ENCODE measurements at regions not wholly inside any gene's neighbourhood (a gene's known extent, or its start where the extent isn't known, plus 50 kb on each side); places are given as distances from the start of the nearest gene placed in this dataset.

DNA sequence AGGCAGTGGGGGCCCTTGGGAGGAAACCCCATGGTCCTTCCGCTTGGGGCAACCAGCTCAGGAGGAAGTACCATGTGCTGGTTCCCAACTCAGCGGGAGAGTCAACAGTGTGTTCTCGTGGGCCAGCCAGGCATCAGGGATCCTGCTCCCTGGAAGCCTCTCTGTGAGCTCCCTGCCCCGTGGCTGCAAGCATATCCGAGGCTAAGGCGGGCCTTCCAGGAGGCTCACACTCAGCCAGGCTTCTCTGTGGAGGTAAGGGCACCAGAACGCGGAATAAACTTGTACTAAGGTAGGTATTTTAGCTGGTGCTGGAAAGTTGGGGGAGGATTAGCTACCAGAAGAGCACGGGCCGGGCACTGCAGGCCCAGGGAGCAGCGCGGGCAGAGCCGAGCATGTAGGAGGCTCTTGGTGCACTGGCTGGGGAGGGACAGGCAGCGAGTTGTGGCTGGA, 74.7 kb upstream of the POU3F1 start:
- H3K4me2 ChIP-seq (ENCODE audit: extremely low read depth, insufficient read depth, low read length): no peak overlapping the region
- H3K9me3 ChIP-seq (ENCODE audit: control insufficient read depth, insufficient read depth, low read depth, low read length): no peaks in the 10 kb centered on the region
- no peak overlapping the region for H3K27ac ChIP-seq (ENCODE audit: insufficient read depth, low read length)
- no peak overlapping the region for H2AFZ ChIP-seq (ENCODE audit: low read length)
- no peak overlapping the region for H3K4me3 ChIP-seq (replicated peaks in 1 of 4; ENCODE audit: control extremely low read depth in 1 of 4, insufficient read depth in 1 of 4, low read depth in 3 of 4, low read length in 4 of 4)
- no peaks in the 10 kb centered on the region for H3K36me3 ChIP-seq (ENCODE audit: control insufficient read depth, insufficient read depth, low read length)
- DNase-seq (ENCODE audit: low read depth in 2 of 2): no peak
- no peaks in the 10 kb centered on the region for H3K79me2 ChIP-seq (ENCODE audit: control insufficient read depth, insufficient read depth, low read length)
- TF ChIP-seq, protein P1, sequence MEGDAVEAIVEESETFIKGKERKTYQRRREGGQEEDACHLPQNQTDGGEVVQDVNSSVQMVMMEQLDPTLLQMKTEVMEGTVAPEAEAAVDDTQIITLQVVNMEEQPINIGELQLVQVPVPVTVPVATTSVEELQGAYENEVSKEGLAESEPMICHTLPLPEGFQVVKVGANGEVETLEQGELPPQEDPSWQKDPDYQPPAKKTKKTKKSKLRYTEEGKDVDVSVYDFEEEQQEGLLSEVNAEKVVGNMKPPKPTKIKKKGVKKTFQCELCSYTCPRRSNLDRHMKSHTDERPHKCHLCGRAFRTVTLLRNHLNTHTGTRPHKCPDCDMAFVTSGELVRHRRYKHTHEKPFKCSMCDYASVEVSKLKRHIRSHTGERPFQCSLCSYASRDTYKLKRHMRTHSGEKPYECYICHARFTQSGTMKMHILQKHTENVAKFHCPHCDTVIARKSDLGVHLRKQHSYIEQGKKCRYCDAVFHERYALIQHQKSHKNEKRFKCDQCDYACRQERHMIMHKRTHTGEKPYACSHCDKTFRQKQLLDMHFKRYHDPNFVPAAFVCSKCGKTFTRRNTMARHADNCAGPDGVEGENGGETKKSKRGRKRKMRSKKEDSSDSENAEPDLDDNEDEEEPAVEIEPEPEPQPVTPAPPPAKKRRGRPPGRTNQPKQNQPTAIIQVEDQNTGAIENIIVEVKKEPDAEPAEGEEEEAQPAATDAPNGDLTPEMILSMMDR (conservative IDR thresholded peaks at IDR 0.05 in 1 of 2, IDR thresholded peaks at IDR 0.05 in 1 of 2; ENCODE audit: low read depth in 1 of 2, low read length in 2 of 2): no peak
- no peak for TF ChIP-seq EZH2 (IDR thresholded peaks at IDR 0.05; ENCODE audit: low read length, missing control alignments)
- no peak overlapping the region for H3K9ac ChIP-seq (ENCODE audit: insufficient read depth, low read length)
- no peaks in the 10 kb centered on the region for H3K27me3 ChIP-seq (ENCODE audit: control insufficient read depth, insufficient read depth, low read length)
- no peaks in the 10 kb centered on the region for H3K4me1 ChIP-seq (ENCODE audit: control insufficient read depth, extremely low read depth, insufficient read depth, low read length)
- H4K20me1 ChIP-seq (ENCODE audit: control insufficient read depth, extremely low read depth, insufficient read depth, low read length): no peaks in the 10 kb centered on the region

DNA sequence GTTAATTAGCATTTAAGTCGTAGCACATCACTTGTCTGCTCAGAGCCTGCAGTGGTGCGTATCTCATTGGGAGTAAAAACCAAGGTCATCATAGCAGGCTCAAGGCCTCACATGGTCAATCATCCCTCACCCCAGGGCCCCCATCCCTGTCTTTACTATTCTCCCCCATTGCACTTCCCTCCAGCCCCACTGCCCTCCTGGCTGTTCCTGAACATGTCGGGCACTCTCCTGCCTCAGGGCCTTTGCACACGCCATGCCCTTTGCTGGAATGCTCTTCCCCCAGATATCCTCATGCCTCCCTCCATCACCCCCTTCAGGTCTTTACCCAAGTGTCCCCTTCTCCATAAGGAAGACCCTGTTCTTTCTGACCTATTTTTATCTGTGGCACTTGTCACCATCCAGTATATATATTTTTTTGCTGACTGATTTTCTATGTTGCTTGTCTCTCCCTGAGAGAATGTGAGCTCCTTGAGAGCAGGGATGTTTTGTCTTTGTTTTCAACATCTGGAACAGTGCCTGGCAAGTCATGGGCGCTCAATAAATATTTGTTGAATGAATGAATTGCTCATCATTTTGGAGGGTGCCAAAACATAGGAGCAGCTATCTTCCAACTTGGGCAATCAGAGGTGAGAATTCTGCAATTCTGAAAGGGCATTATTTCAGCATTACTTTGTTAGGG, 74.1 kb upstream of the POU3F1 start:
- Histone ChIP-seq H3K27ac (ENCODE audit: insufficient read depth, low read length) (no peak overlapping the region), H3K4me2 (ENCODE audit: extremely low read depth, insufficient read depth, low read length) (no peak overlapping the region), H3K4me1 (ENCODE audit: control insufficient read depth, extremely low read depth, insufficient read depth, low read length) (no peaks in the 10 kb centered on the region), H3K9me3 (ENCODE audit: control insufficient read depth, insufficient read depth, low read depth, low read length) (no peaks in the 10 kb centered on the region), H3K9ac (ENCODE audit: insufficient read depth, low read length) (no peak overlapping the region), H3K36me3 (ENCODE audit: control insufficient read depth, insufficient read depth, low read length) (no peaks in the 10 kb centered on the region), H3K4me3 (replicated peaks in 1 of 4; ENCODE audit: control extremely low read depth in 1 of 4, insufficient read depth in 1 of 4, low read depth in 3 of 4, low read length in 4 of 4) (no peak overlapping the region), H3K27me3 (ENCODE audit: control insufficient read depth, insufficient read depth, low read length) (no peaks in the 10 kb centered on the region), H2AFZ (ENCODE audit: low read length) (no peak overlapping the region), H4K20me1 (ENCODE audit: control insufficient read depth, extremely low read depth, insufficient read depth, low read length) (no peaks in the 10 kb centered on the region), H3K79me2 (ENCODE audit: control insufficient read depth, insufficient read depth, low read length) (no peaks in the 10 kb centered on the region)
- TF ChIP-seq, protein P1 (conservative IDR thresholded peaks at IDR 0.05 in 1 of 2, IDR thresholded peaks at IDR 0.05 in 1 of 2; ENCODE audit: low read depth in 1 of 2, low read length in 2 of 2): no peak
- TF ChIP-seq EZH2 (IDR thresholded peaks at IDR 0.05; ENCODE audit: low read length, missing control alignments): no peak
- DNase-seq (ENCODE audit: low read depth in 2 of 2): no peak

DNA sequence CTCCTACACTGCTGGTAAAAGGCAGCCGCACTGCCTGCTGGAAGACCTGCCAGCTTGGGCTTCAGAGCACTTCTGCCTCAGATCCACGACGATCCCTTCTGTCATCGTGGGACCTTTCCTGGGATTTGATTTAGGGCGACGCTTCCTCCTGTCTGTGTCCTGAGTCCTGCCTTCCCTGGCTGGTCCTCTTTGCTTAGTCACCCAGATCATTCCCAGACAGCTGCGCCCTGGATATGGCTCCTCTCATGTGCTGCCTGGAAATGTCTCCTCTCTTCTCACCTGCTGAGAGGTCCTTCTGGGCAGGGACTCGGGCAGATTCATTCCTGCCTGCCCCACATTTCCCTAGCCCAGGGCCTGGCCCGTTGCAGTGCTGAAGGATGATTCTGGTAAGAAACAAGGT, 72.4 kb upstream of the POU3F1 start:
- H3K36me3 ChIP-seq (ENCODE audit: control insufficient read depth, insufficient read depth, low read length): no peaks in the 10 kb centered on the region
- no peaks in the 10 kb centered on the region for H3K9me3 ChIP-seq (ENCODE audit: control insufficient read depth, insufficient read depth, low read depth, low read length)
- no peak for DNase-seq (ENCODE audit: low read depth in 2 of 2)
- H3K4me2 ChIP-seq (ENCODE audit: extremely low read depth, insufficient read depth, low read length): no peak overlapping the region
- no peaks in the 10 kb centered on the region for H3K27me3 ChIP-seq (ENCODE audit: control insufficient read depth, insufficient read depth, low read length)
- no peak overlapping the region for H2AFZ ChIP-seq (ENCODE audit: low read length)
- no peaks in the 10 kb centered on the region for H3K79me2 ChIP-seq (ENCODE audit: control insufficient read depth, insufficient read depth, low read length)
- H3K4me3 ChIP-seq (replicated peaks in 1 of 4; ENCODE audit: control extremely low read depth in 1 of 4, insufficient read depth in 1 of 4, low read depth in 3 of 4, low read length in 4 of 4): no peak overlapping the region
- H3K4me1 ChIP-seq (ENCODE audit: control insufficient read depth, extremely low read depth, insufficient read depth, low read length): no peaks in the 10 kb centered on the region
- H4K20me1 ChIP-seq (ENCODE audit: control insufficient read depth, extremely low read depth, insufficient read depth, low read length): no peaks in the 10 kb centered on the region
- TF ChIP-seq, protein P1 (conservative IDR thresholded peaks at IDR 0.05 in 1 of 2, IDR thresholded peaks at IDR 0.05 in 1 of 2; ENCODE audit: low read depth in 1 of 2, low read length in 2 of 2): no peak
- no peak for TF ChIP-seq EZH2 (IDR thresholded peaks at IDR 0.05; ENCODE audit: low read length, missing control alignments)
- H3K9ac ChIP-seq (ENCODE audit: insufficient read depth, low read length): no peak overlapping the region
- no peak overlapping the region for H3K27ac ChIP-seq (ENCODE audit: insufficient read depth, low read length)

Data from fibroblast of lung (primary cell).